Panc1 (cell line): ENCODE measurements at regions not wholly inside any gene's neighbourhood (a gene's known extent, or its start where the extent isn't known, plus 50 kb on each side); places are given as distances from the start of the nearest gene placed in this dataset.

Experiments
- ATAC-seq: fragments of 200-7000 bp; cut with Tn5 transposase; 2 replicates; pipeline ENCODE4 v1.9.1; 2020; ENCODE audit warnings: mild to moderate bottlenecking, moderate library complexity
- BruUV-seq: library from RNA; stranded (reverse); fragments of 400-500 nt; replicated peaks from 2 replicates; lab custom pipeline; 2021; lab: Mats Ljungman, UMichigan
- CTCF ChIA-PET: fragments of 300-600 bp; sonication (Branson Sonifier 250); formaldehyde crosslinking; loops from one replicate; lab custom pipeline; 2022; ENCODE audit warnings: antibody characterized with exemption; lab: Charles Lee
- POLR2A ChIA-PET: fragments of 300-600 bp; sonication (Branson Sonifier 250); formaldehyde crosslinking; loops from one replicate; lab custom pipeline; 2022; ENCODE audit warnings: antibody characterized with exemption; lab: Charles Lee
- DNase-seq: peaks from one replicate; pipeline ENCODE4 v3.0.0-alpha.2; 2010; ENCODE audit warnings: low read depth, low spot score
- H3K27ac ChIP-seq: 2 replicates; pipeline ENCODE4 v1.5.1; 2011; ENCODE audit warnings: mild to moderate bottlenecking, low read length, inconsistent platforms
- H3K27me3 ChIP-seq: fragments of 200-500 bp; sonication (Bioruptor generic); 2 replicates; pipeline ENCODE4 v1.6.0; 2014; ENCODE audit warnings: low read length, inconsistent platforms; ENCODE audit not compliant: control insufficient read depth, insufficient read depth
- H3K36me3 ChIP-seq: fragments of 200-500 bp; sonication (Bioruptor generic); 2 replicates; pipeline ENCODE4 v1.5.1; 2014; ENCODE audit warnings: inconsistent platforms, mild to moderate bottlenecking, low read length, moderate library complexity; ENCODE audit not compliant: control insufficient read depth, insufficient read depth
- H3K4me1 ChIP-seq: 2 replicates; pipeline ENCODE4 v1.5.1; 2011; ENCODE audit warnings: inconsistent platforms, mild to moderate bottlenecking, low read length, moderate library complexity; ENCODE audit not compliant: control insufficient read depth, insufficient read depth
- H3K4me3 ChIP-seq, 2 experiments: 2 replicates each; pipeline ENCODE4 v1.5.1; 2011 to 2012; ENCODE audit warnings: low read depth in 2 of 2, low read length in 2 of 2, mild to moderate bottlenecking in 2 of 2, inconsistent platforms in 1 of 2, moderate library complexity in 1 of 2
- H3K9me3 ChIP-seq: fragments of 200-500 bp; sonication (Bioruptor generic); 2 replicates; pipeline ENCODE4 v1.5.1; 2014; ENCODE audit warnings: low read depth, mild to moderate bottlenecking, inconsistent platforms, low read length, moderate library complexity; ENCODE audit not compliant: control insufficient read depth, insufficient read depth
- CTCF ChIP-seq: fragments of 450-650 bp; IDR thresholded peaks from 2 replicates; pipeline ENCODE4 v1.5.1; 2017; ENCODE audit warnings: mild to moderate bottlenecking
- POLR2AphosphoS5 ChIP-seq: IDR thresholded peaks from 2 replicates; pipeline ENCODE4 v1.6.1; 2012; ENCODE audit warnings: mild to moderate bottlenecking, low read depth, low read length, moderate library complexity
- SIN3A ChIP-seq: IDR thresholded peaks from 2 replicates; pipeline ENCODE4 v1.6.1; 2012; ENCODE audit warnings: low read depth, mild to moderate bottlenecking, low read length, moderate library complexity, borderline replicate concordance; ENCODE audit not compliant: insufficient read depth
- TCF7L2 ChIP-seq: IDR thresholded peaks from 2 replicates; pipeline ENCODE4 v1.6.1; 2011; ENCODE audit warnings: mild to moderate bottlenecking, low read depth, low read length, inconsistent platforms
- in situ Hi-C: cut with HindIII; loops from 2 replicates; pipeline ENCODE4 v1.10.0; 2016; ENCODE audit warnings: low sequenced_read_pairs, low pct_unique_long_range_greater_than_20kb
- intact Hi-C: fragments of 100-400 bp; cut with micrococcal nuclease; formaldehyde crosslinking; loops from one replicate; pipeline ENCODE4 v1.10.0; 2022; ENCODE audit not compliant: unreplicated experiment
- TF ChIP-seq, protein P1 (sequence below), 2 experiments: IDR thresholded peaks; 2 replicates each; pipeline ENCODE4 v1.6.1; 2011 to 2012; ENCODE audit warnings: low read depth in 2 of 2, control low read depth in 1 of 2, low read length in 1 of 2, mild to moderate bottlenecking in 1 of 2, moderate library complexity in 1 of 2; ENCODE audit not compliant: insufficient read depth in 1 of 2

- ChIA-PET CTCF (no interaction called here), POLR2A (no interaction called here)
- Histone ChIP-seq H3K36me3 (no peaks in the 10 kb centered on the region), H3K4me3 (no peak overlapping the region), H3K4me1 (no peaks in the 10 kb centered on the region), H3K27ac (no peak overlapping the region), H3K27me3 (no peaks in the 10 kb centered on the region), H3K9me3 (no peaks in the 10 kb centered on the region)
- BruUV-seq: no TSS peak
- DNase-seq (no peak), ATAC-seq (no peak)
- in situ Hi-C loops (no loop called here), intact Hi-C loops (no loop called here)
- TF ChIP-seq POLR2AphosphoS5 (no peak), SIN3A (no peak), TCF7L2 (no peak), CTCF (no peak)
- TF ChIP-seq, protein P1, sequence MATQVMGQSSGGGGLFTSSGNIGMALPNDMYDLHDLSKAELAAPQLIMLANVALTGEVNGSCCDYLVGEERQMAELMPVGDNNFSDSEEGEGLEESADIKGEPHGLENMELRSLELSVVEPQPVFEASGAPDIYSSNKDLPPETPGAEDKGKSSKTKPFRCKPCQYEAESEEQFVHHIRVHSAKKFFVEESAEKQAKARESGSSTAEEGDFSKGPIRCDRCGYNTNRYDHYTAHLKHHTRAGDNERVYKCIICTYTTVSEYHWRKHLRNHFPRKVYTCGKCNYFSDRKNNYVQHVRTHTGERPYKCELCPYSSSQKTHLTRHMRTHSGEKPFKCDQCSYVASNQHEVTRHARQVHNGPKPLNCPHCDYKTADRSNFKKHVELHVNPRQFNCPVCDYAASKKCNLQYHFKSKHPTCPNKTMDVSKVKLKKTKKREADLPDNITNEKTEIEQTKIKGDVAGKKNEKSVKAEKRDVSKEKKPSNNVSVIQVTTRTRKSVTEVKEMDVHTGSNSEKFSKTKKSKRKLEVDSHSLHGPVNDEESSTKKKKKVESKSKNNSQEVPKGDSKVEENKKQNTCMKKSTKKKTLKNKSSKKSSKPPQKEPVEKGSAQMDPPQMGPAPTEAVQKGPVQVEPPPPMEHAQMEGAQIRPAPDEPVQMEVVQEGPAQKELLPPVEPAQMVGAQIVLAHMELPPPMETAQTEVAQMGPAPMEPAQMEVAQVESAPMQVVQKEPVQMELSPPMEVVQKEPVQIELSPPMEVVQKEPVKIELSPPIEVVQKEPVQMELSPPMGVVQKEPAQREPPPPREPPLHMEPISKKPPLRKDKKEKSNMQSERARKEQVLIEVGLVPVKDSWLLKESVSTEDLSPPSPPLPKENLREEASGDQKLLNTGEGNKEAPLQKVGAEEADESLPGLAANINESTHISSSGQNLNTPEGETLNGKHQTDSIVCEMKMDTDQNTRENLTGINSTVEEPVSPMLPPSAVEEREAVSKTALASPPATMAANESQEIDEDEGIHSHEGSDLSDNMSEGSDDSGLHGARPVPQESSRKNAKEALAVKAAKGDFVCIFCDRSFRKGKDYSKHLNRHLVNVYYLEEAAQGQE (IDR thresholded peaks at IDR 0.05; ENCODE audit: insufficient read depth in 1 of 2, low read depth in 2 of 2, low read length in 1 of 2): no peak
These were observed 241.9 kb downstream of the IL20RB start for GRCh38 chr3:137199678-137200077.

DNA sequence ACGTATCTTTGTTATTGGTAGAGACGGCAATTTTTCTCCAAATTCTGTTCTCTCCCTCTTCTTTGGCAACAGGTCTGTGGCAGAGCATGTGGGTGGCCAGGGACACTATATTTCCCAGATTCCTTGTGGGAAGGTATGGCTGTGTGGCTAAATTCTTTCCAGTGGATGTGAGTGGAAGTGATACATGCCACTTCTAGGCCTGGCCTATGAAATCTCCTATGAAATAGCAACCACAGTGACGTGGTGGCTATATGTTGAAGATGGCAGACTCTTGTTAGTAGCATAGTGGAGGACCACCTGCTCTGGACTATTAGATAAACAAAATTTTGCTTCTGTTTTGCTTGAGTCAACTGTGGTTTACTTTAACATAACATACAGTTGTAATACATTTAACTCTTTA, 243.3 kb downstream of the IL20RB start:
- Histone ChIP-seq H3K4me3 (no peak overlapping the region), H3K27ac (no peak overlapping the region), H3K36me3 (no peaks in the 10 kb centered on the region), H3K4me1 (no peaks in the 10 kb centered on the region), H3K9me3 (no peaks in the 10 kb centered on the region), H3K27me3 (peaks cover 2% of the 10 kb centered on the region; the same call in 1 of the 2 replicates)
- ChIA-PET POLR2A (no interaction called here), CTCF (no interaction called here)
- in situ Hi-C loops (no loop called here), intact Hi-C loops (no loop called here)
- no peak for DNase-seq
- ATAC-seq: no peak
- no TSS peak for BruUV-seq
- no peak for TF ChIP-seq CTCF
- no peak for TF ChIP-seq POLR2AphosphoS5

- no peak overlapping the region for H3K4me3 ChIP-seq
- no peaks in the 10 kb centered on the region for H3K4me1 ChIP-seq
- BruUV-seq: no TSS peak
- no peak for ATAC-seq
- intact Hi-C loops (no loop called here), in situ Hi-C loops (no loop called here)
- CTCF ChIA-PET: no interaction called here
- TF ChIP-seq TCF7L2 (no peak), SIN3A (no peak), CTCF (no peak), POLR2AphosphoS5 (no peak)
- TF ChIP-seq, protein P1 (IDR thresholded peaks at IDR 0.05; ENCODE audit: insufficient read depth in 1 of 2, low read depth in 2 of 2, low read length in 1 of 2): no peak
- no peak overlapping the region for H3K27ac ChIP-seq
- no peaks in the 10 kb centered on the region for H3K36me3 ChIP-seq
- POLR2A ChIA-PET: no interaction called here
- H3K9me3 ChIP-seq: no peaks in the 10 kb centered on the region
- no peak for DNase-seq
- H3K27me3 ChIP-seq: peaks cover 5% of the 10 kb centered on the region; the same call in 1 of the 2 replicates
These were observed 245.2 kb downstream of the IL20RB start for GRCh38 chr3:137202941-137203340.
